HG03139 (cell line): ENCODE measurements at regions not wholly inside any gene's neighbourhood (a gene's known extent, or its start where the extent isn't known, plus 50 kb on each side); places are given as distances from the start of the nearest gene placed in this dataset.
A peak's percentile ranks its signal among the peaks of the same experiment; 100 is the strongest.

Experiments used
- ATAC-seq: cut with Tn5 transposase; IDR thresholded peaks from one replicate; pipeline ENCODE4 v1.9.1; 2021; ENCODE audit not compliant: unreplicated experiment

- ATAC-seq = no peak
Measured at GRCh38 chr2:11988691-11989353, 242.4 kb downstream of the LPIN1 start.

GRCh38 chr2:11989354-11989703, 242.9 kb downstream of the LPIN1 start:
- ATAC-seq = no peak

- ATAC-seq = no peak
Measured at GRCh38 chr2:11990576-11990975, 244.1 kb downstream of the LPIN1 start.

- ATAC-seq = no peak
Measured at GRCh38 chr2:11993749-11994148, 247.3 kb downstream of the LPIN1 start.

- ATAC-seq = no peak
Measured at GRCh38 chr2:11995456-11995855, 249.0 kb downstream of the LPIN1 start.

GRCh38 chr2:11996618-11997017, 250.2 kb downstream of the LPIN1 start:
- ATAC-seq = no peak

- ATAC-seq = no peak
Measured at GRCh38 chr2:11997142-11997541, 250.7 kb downstream of the LPIN1 start.

- ATAC-seq = no peak
Measured at GRCh38 chr2:11998218-11998617, 251.8 kb downstream of the LPIN1 start.

GRCh38 chr2:11998626-11999378, 252.4 kb downstream of the LPIN1 start:
- ATAC-seq = no peak

GRCh38 chr2:12001621-12002020, 255.2 kb downstream of the LPIN1 start:
- ATAC-seq = no peak

- no peak for ATAC-seq
Measured at GRCh38 chr2:12002215-12002614, 255.8 kb downstream of the LPIN1 start.

GRCh38 chr2:12004713-12005112, 258.3 kb downstream of the LPIN1 start:
- no peak for ATAC-seq

GRCh38 chr2:12005886-12006681, 259.7 kb downstream of the LPIN1 start:
- peak; percentile 63 for ATAC-seq

- ATAC-seq = no peak
Measured at GRCh38 chr2:12006850-12007249, 260.4 kb downstream of the LPIN1 start.

GRCh38 chr2:12007282-12007681, 260.9 kb downstream of the LPIN1 start:
- ATAC-seq = no peak

- peak; percentile 74 for ATAC-seq
Measured at GRCh38 chr2:12008425-12009061, 262.1 kb downstream of the LPIN1 start.

GRCh38 chr2:12009323-12009905, 263.0 kb downstream of the LPIN1 start:
- no peak for ATAC-seq

- ATAC-seq = no peak
Measured at GRCh38 chr2:12010059-12010458, 263.6 kb downstream of the LPIN1 start.

GRCh38 chr2:12010779-12011178, 264.3 kb downstream of the LPIN1 start:
- ATAC-seq = no peak

- ATAC-seq = no peak
Measured at GRCh38 chr2:12014088-12014960, 267.9 kb downstream of the LPIN1 start.
